Lower leg skin (tissue), 4 donors: ENCODE measurements at regions not wholly inside any gene's neighbourhood (a gene's known extent, or its start where the extent isn't known, plus 50 kb on each side); places are given as distances from the start of the nearest gene placed in this dataset.

Source experiments
- DNase-seq, 2 donors: peaks; one replicate each; pipeline ENCODE4 v3.0.0-alpha.2; 2019; ENCODE audit warnings: low spot score in 2 of 2
- H3K4me3 ChIP-seq: fragments of 200-600 bp; sonication (generic); 2 replicates; pipeline ENCODE4 v1.5.1; 2017; ENCODE audit warnings: mild to moderate bottlenecking, low read depth; ENCODE audit not compliant: poor library complexity, severe bottlenecking
- CTCF ChIP-seq, 3 donors: fragments of 450-650 bp; IDR thresholded peaks; one replicate each; pipeline ENCODE4 v1.5.1; 2016; ENCODE audit warnings: antibody characterized with exemption in 3 of 3, mild to moderate bottlenecking in 3 of 3, moderate library complexity in 2 of 3
- POLR2A ChIP-seq, 2 donors: fragments of 450-650 bp; IDR thresholded peaks; one replicate each; pipeline ENCODE4 v1.6.1; 2016 to 2017; ENCODE audit warnings: antibody characterized with exemption in 2 of 2, mild to moderate bottlenecking in 1 of 2, moderate library complexity in 1 of 2
- WGBS, 2 donors: methylation state at CpG; one replicate each; pipeline ENCODE4 v1.1.5; 2018; 5-methylcytosine and 5-hydroxymethylcytosine counted together
- intact Hi-C: fragments of 100-400 bp; cut with DNase I; formaldehyde crosslinking; loops from one replicate; pipeline ENCODE4 v1.15.0; 2023; ENCODE audit warnings: low total_unique reads

- WGBS, 2 donors: 69 to 75% methylated on average over 4 of the region's 4 CpGs
- no peak overlapping the region for H3K4me3 ChIP-seq
- DNase-seq: no peak
- intact Hi-C loops: no loop called here
- TF ChIP-seq CTCF (IDR thresholded peaks at IDR 0.05) (no peak), POLR2A (IDR thresholded peaks at IDR 0.05) (no peak)
Observed at GRCh38 chr5:107203243-107203642, 467.5 kb downstream of the EFNA5 start.

GRCh38 chr5:107199756-107200155 is 471.0 kb downstream of the EFNA5 start:
- TF ChIP-seq POLR2A (IDR thresholded peaks at IDR 0.05) (no peak), CTCF (IDR thresholded peaks at IDR 0.05) (no peak)
- WGBS, 2 donors: 59 to 73% methylated on average over 4 of the region's 4 CpGs
- intact Hi-C loops: no loop called here
- no peak overlapping the region for H3K4me3 ChIP-seq
- DNase-seq: no peak

GRCh38 chr5:107196500-107197059 is 474.2 kb downstream of the EFNA5 start:
- DNase-seq: no peak
- no peak for TF ChIP-seq POLR2A (IDR thresholded peaks at IDR 0.05)
- no peak for TF ChIP-seq CTCF (IDR thresholded peaks at IDR 0.05)
- WGBS, 2 donors: 61 to 73% methylated on average over 4 of the region's 4 CpGs
- intact Hi-C loops: no loop called here
- no peak overlapping the region for H3K4me3 ChIP-seq

GRCh38 chr5:107195890-107196395 is 474.8 kb downstream of the EFNA5 start:
- no peak for DNase-seq
- intact Hi-C loops: no loop called here
- H3K4me3 ChIP-seq: no peak overlapping the region
- 56 to 59% methylated on average over 6 of the region's 6 CpGs for WGBS, 2 donors
- TF ChIP-seq POLR2A (IDR thresholded peaks at IDR 0.05) (no peak), CTCF (IDR thresholded peaks at IDR 0.05) (no peak)

GRCh38 chr5:107184871-107185270 is 485.9 kb downstream of the EFNA5 start:
- no peak overlapping the region for H3K4me3 ChIP-seq
- no peak for DNase-seq
- TF ChIP-seq CTCF (IDR thresholded peaks at IDR 0.05) (no peak), POLR2A (IDR thresholded peaks at IDR 0.05) (no peak)
- 52 to 71% methylated on average over 1 of the region's 1 CpG for WGBS, 2 donors
- intact Hi-C loops: no loop called here

GRCh38 chr5:107184066-107184465 is 486.7 kb downstream of the EFNA5 start:
- no peak overlapping the region for H3K4me3 ChIP-seq
- no peak for DNase-seq
- TF ChIP-seq POLR2A (IDR thresholded peaks at IDR 0.05): no peak
- no peak for TF ChIP-seq CTCF (IDR thresholded peaks at IDR 0.05)
- intact Hi-C loops: no loop called here
- 50 to 61% methylated on average over 2 of the region's 2 CpGs for whole genome bisulfite sequencing, 2 donors
